ENCODE measurements at regions not wholly inside any gene's neighbourhood (a gene's known extent, or its start where the extent isn't known, plus 50 kb on each side); places are given as distances from the start of the nearest gene placed in this dataset.

- no peak overlapping the region for H3K27ac ChIP-seq
- H3K36me3 ChIP-seq: no peaks in the 10 kb centered on the region
- DNase-seq (ENCODE audit: low spot score in 2 of 2): no peak
- H3K4me1 ChIP-seq: peaks cover 19% of the 10 kb centered on the region
- TF ChIP-seq CTCF (IDR thresholded peaks at IDR 0.05) (no peak), EP300 (IDR thresholded peaks at IDR 0.05) (no peak), POLR2A (IDR thresholded peaks at IDR 0.05) (no peak), POLR2AphosphoS5 (IDR thresholded peaks at IDR 0.05) (no peak)
- no peaks in the 10 kb centered on the region for H3K27me3 ChIP-seq
- no peak overlapping the region for H3K4me3 ChIP-seq
- WGBS: 96% methylated on average over 7 of the region's 7 CpGs
- no peaks in the 10 kb centered on the region for H3K9me3 ChIP-seq
Observed at GRCh38 chr10:47186941-47187340, 113.1 kb upstream of the GDF10 start.

GRCh38 chr10:47187592-47187991 is 112.4 kb upstream of the GDF10 start:
- 94% methylated on average over 6 of the region's 7 CpGs for WGBS
- Histone ChIP-seq H3K36me3 (no peaks in the 10 kb centered on the region), H3K4me1 (peaks cover 19% of the 10 kb centered on the region), H3K4me3 (no peak overlapping the region), H3K27ac (no peak overlapping the region), H3K9me3 (no peaks in the 10 kb centered on the region), H3K27me3 (no peaks in the 10 kb centered on the region)
- TF ChIP-seq POLR2AphosphoS5 (IDR thresholded peaks at IDR 0.05): no peak
- TF ChIP-seq POLR2A (IDR thresholded peaks at IDR 0.05): no peak
- TF ChIP-seq EP300 (IDR thresholded peaks at IDR 0.05): no peak
- TF ChIP-seq CTCF (IDR thresholded peaks at IDR 0.05): no peak
- DNase-seq (ENCODE audit: low spot score in 2 of 2): no peak

GRCh38 chr10:47188156-47188555 is 111.8 kb upstream of the GDF10 start:
- H3K27me3 ChIP-seq: no peaks in the 10 kb centered on the region
- TF ChIP-seq EP300 (IDR thresholded peaks at IDR 0.05): no peak
- TF ChIP-seq POLR2AphosphoS5 (IDR thresholded peaks at IDR 0.05): no peak
- TF ChIP-seq POLR2A (IDR thresholded peaks at IDR 0.05): no peak
- TF ChIP-seq CTCF (IDR thresholded peaks at IDR 0.05): no peak

GRCh38 chr10:47189802-47190201 is 110.2 kb upstream of the GDF10 start:
- WGBS: 44% methylated on average over 1 of the region's 6 CpGs
- Histone ChIP-seq H3K27me3 (no peaks in the 10 kb centered on the region), H3K4me1 (no peaks in the 10 kb centered on the region), H3K4me3 (no peak overlapping the region), H3K9me3 (no peaks in the 10 kb centered on the region), H3K27ac (no peak overlapping the region), H3K36me3 (no peaks in the 10 kb centered on the region)
- no peak for TF ChIP-seq CTCF (IDR thresholded peaks at IDR 0.05)
- no peak for TF ChIP-seq POLR2AphosphoS5 (IDR thresholded peaks at IDR 0.05)
- TF ChIP-seq EP300 (IDR thresholded peaks at IDR 0.05): no peak
- TF ChIP-seq POLR2A (IDR thresholded peaks at IDR 0.05): no peak
- no peak for DNase-seq (ENCODE audit: low spot score in 2 of 2)

More at GRCh38 chr10:47188156-47188555, 111.8 kb upstream of the GDF10 start:
- no peak for DNase-seq (ENCODE audit: low spot score in 2 of 2)
- no peaks in the 10 kb centered on the region for H3K9me3 ChIP-seq
- peaks cover 14% of the 10 kb centered on the region for H3K4me1 ChIP-seq
- H3K27ac ChIP-seq: no peak overlapping the region
- 90% methylated on average over 3 of the region's 3 CpGs for WGBS
- H3K36me3 ChIP-seq: no peaks in the 10 kb centered on the region
- H3K4me3 ChIP-seq: no peak overlapping the region

GRCh38 chr10:47190301-47190700 is 109.7 kb upstream of the GDF10 start:
- 80% methylated on average over 5 of the region's 5 CpGs for WGBS
- TF ChIP-seq POLR2A (IDR thresholded peaks at IDR 0.05): no peak
- no peak for TF ChIP-seq POLR2AphosphoS5 (IDR thresholded peaks at IDR 0.05)
- no peak for TF ChIP-seq EP300 (IDR thresholded peaks at IDR 0.05)
- no peak for TF ChIP-seq CTCF (IDR thresholded peaks at IDR 0.05)
- H3K9me3 ChIP-seq: no peaks in the 10 kb centered on the region
- H3K4me1 ChIP-seq: no peaks in the 10 kb centered on the region
- H3K27me3 ChIP-seq: no peaks in the 10 kb centered on the region
- DNase-seq (ENCODE audit: low spot score in 2 of 2): no peak
- no peak overlapping the region for H3K27ac ChIP-seq
- H3K4me3 ChIP-seq: no peak overlapping the region
- H3K36me3 ChIP-seq: no peaks in the 10 kb centered on the region
